ENCODE measurements at regions not wholly inside any gene's neighbourhood (a gene's known extent, or its start where the extent isn't known, plus 50 kb on each side); places are given as distances from the start of the nearest gene placed in this dataset.

GRCh38 chr3:66592927-66593625 lies 92.3 kb upstream of the LRIG1 start:
- no peak for DNase-seq (ENCODE audit: low read depth)

- DNase-seq (ENCODE audit: low read depth) = peak; percentile 80
Observed at GRCh38 chr3:66593978-66594377, 93.2 kb upstream of the LRIG1 start.

GRCh38 chr3:66597308-66597863 lies 96.6 kb upstream of the LRIG1 start:
- DNase-seq (ENCODE audit: low read depth) = no peak

GRCh38 chr3:66598168-66598567 lies 97.3 kb upstream of the LRIG1 start:
- peak; percentile 11 for DNase-seq (ENCODE audit: low read depth)

GRCh38 chr3:66602237-66602636 lies 101.4 kb upstream of the LRIG1 start:
- no peak for DNase-seq (ENCODE audit: low read depth)

- DNase-seq (ENCODE audit: low read depth) = no peak
Observed at GRCh38 chr3:66602691-66603090, 101.9 kb upstream of the LRIG1 start.

- DNase-seq (ENCODE audit: low read depth) = peak; percentile 25
Observed at GRCh38 chr3:66603151-66603611, 102.4 kb upstream of the LRIG1 start.

- DNase-seq (ENCODE audit: low read depth) = no peak
Observed at GRCh38 chr3:66604481-66604880, 103.7 kb upstream of the LRIG1 start.

- DNase-seq (ENCODE audit: low read depth) = no peak
Observed at GRCh38 chr3:66606126-66606525, 105.3 kb upstream of the LRIG1 start.

GRCh38 chr3:66606868-66607267 lies 106.0 kb upstream of the LRIG1 start:
- DNase-seq (ENCODE audit: low read depth) = no peak

- peak; percentile 83 for DNase-seq (ENCODE audit: low read depth)
Observed at GRCh38 chr3:66609660-66610561, 109.1 kb upstream of the LRIG1 start.

GRCh38 chr3:66610562-66610909 lies 109.7 kb upstream of the LRIG1 start:
- DNase-seq (ENCODE audit: low read depth) = no peak

GRCh38 chr3:66615643-66616301 lies 115.0 kb upstream of the LRIG1 start:
- no peak for DNase-seq (ENCODE audit: low read depth)

GRCh38 chr3:66617351-66617750 lies 116.5 kb upstream of the LRIG1 start:
- no peak for DNase-seq (ENCODE audit: low read depth)

- no peak for DNase-seq (ENCODE audit: low read depth)
Observed at GRCh38 chr3:66618066-66618465, 117.2 kb upstream of the LRIG1 start.

GRCh38 chr3:66620296-66620695 lies 119.5 kb upstream of the LRIG1 start:
- no peak for DNase-seq (ENCODE audit: low read depth)

GRCh38 chr3:66622756-66623457 lies 122.1 kb upstream of the LRIG1 start:
- no peak for DNase-seq (ENCODE audit: low read depth)

- DNase-seq (ENCODE audit: low read depth) = no peak
Observed at GRCh38 chr3:66625505-66626216, 124.8 kb upstream of the LRIG1 start.

GRCh38 chr3:66629150-66629981 lies 128.5 kb upstream of the LRIG1 start:
- no peak for DNase-seq (ENCODE audit: low read depth)

GRCh38 chr3:66629982-66630368 lies 129.2 kb upstream of the LRIG1 start:
- DNase-seq (ENCODE audit: low read depth) = no peak

All from renal cortical epithelial cell (primary cell).